ENCODE measurements at regions not wholly inside any gene's neighbourhood (a gene's known extent, or its start where the extent isn't known, plus 50 kb on each side); places are given as distances from the start of the nearest gene placed in this dataset.

- Histone ChIP-seq H3K4me3 (replicated peaks in 1 of 3; ENCODE audit: insufficient read depth in 1 of 3, low read depth in 1 of 3, low read length in 3 of 3) (no peak overlapping the region), H2AFZ (ENCODE audit: low read depth, low read length) (no peak overlapping the region), H3K27ac (ENCODE audit: insufficient read depth, low read depth, low read length) (no peak overlapping the region), H3K9me3 (replicated peaks; ENCODE audit: control insufficient read depth, insufficient read depth, low read length) (no peaks in the 10 kb centered on the region), H3K4me1 (ENCODE audit: control insufficient read depth, extremely low read depth, insufficient read depth, low read length) (no peaks in the 10 kb centered on the region), H3K4me2 (ENCODE audit: insufficient read depth, low read length) (no peak overlapping the region), H3K36me3 (ENCODE audit: control insufficient read depth in 2 of 2, extremely low read depth in 1 of 2, insufficient read depth in 2 of 2, low read length in 2 of 2) (no peaks in the 10 kb centered on the region), H3K79me2 (ENCODE audit: control insufficient read depth, insufficient read depth, low read length) (no peaks in the 10 kb centered on the region), H3K9ac (replicated peaks; ENCODE audit: extremely low read depth, insufficient read depth, low read length) (no peak overlapping the region), H3K27me3 (ENCODE audit: control insufficient read depth in 2 of 2, insufficient read depth in 2 of 2, low read length in 2 of 2) (no peaks in the 10 kb centered on the region), H4K20me1 (replicated peaks; ENCODE audit: control insufficient read depth, extremely low read depth, insufficient read depth, low read length) (no peaks in the 10 kb centered on the region), H3K9me1 (replicated peaks; ENCODE audit: control insufficient read depth, extremely low read depth, insufficient read depth, low read length) (no peaks in the 10 kb centered on the region)
- FAIRE-seq (no peak), DNase-seq (ENCODE audit: low read depth, low spot score) (no peak)
- BruUV-seq (replicated peaks), result no TSS peak
- dilution Hi-C loops (cut with MboI; ENCODE audit: extremely low pct_ligation_motif_present, low sequenced_read_pairs), result no loop called here
- TF ChIP-seq JUN (IDR thresholded peaks at IDR 0.05; ENCODE audit: borderline replicate concordance, insufficient read depth, insufficient read length, low read depth), result no peak
- no peak for TF ChIP-seq POLR2A (IDR thresholded peaks at IDR 0.05; ENCODE audit: low read depth, low read length)
- TF ChIP-seq EZH2 (IDR thresholded peaks at IDR 0.05; ENCODE audit: borderline replicate concordance, low read depth, low read length, severe bottlenecking), result no peak
- TF ChIP-seq POLR2AphosphoS5 (IDR thresholded peaks at IDR 0.05; ENCODE audit: insufficient read depth, low read depth, low read length), result no peak
- no peak for TF ChIP-seq MYC (IDR thresholded peaks at IDR 0.05; ENCODE audit: low read depth, low read length)
- no peak for TF ChIP-seq GATA2 (IDR thresholded peaks at IDR 0.05; ENCODE audit: insufficient read depth, insufficient read length, low read depth, low read length)
- TF ChIP-seq MAX (IDR thresholded peaks at IDR 0.05; ENCODE audit: insufficient read depth, insufficient read length), result no peak
- no peak for TF ChIP-seq FOS (IDR thresholded peaks at IDR 0.05; ENCODE audit: borderline replicate concordance, insufficient read depth, low read length)
- no peak for TF ChIP-seq CTCF (IDR thresholded peaks at IDR 0.05; ENCODE audit: extremely low read depth in 1 of 2, insufficient read depth in 1 of 2, low read depth in 1 of 2, low read length in 2 of 2)
- ChIA-PET POLR2A (no interaction called here), CTCF (interaction anchor here (1.6 kb wide), 1 partner anchor 24 kb away, joined by 4 read pairs; no protein-coding TSS in a partner anchor)
- intact Hi-C loops (cut with micrococcal nuclease), result no loop called here
Measured at GRCh38 chr6:133814238-133814637, 74.7 kb upstream of the TCF21 start.
